Osteocyte (in vitro differentiated cells): ENCODE measurements at regions not wholly inside any gene's neighbourhood (a gene's known extent, or its start where the extent isn't known, plus 50 kb on each side); places are given as distances from the start of the nearest gene placed in this dataset.

ENCODE experiments used
- DNase-seq: peaks from one replicate; pipeline ENCODE4 v3.0.0; 2021; ENCODE audit warnings: mixed read lengths; ENCODE audit not compliant: unreplicated experiment; ENCODE audit errors: extremely low spot score
- H3K27ac Mint-ChIP-seq: one replicate; pipeline ENCODE4 v1.8.0; 2021; ENCODE audit warnings: mild to moderate bottlenecking, mixed read lengths; ENCODE audit not compliant: unreplicated experiment
- H3K27me3 Mint-ChIP-seq: one replicate; pipeline ENCODE4 v1.8.0; 2021; ENCODE audit warnings: mixed read lengths; ENCODE audit not compliant: unreplicated experiment
- H3K36me3 Mint-ChIP-seq: one replicate; pipeline ENCODE4 v1.8.0; 2021; ENCODE audit warnings: mixed read lengths; ENCODE audit not compliant: unreplicated experiment
- H3K4me1 Mint-ChIP-seq: one replicate; pipeline ENCODE4 v1.8.0; 2021; ENCODE audit warnings: mixed read lengths; ENCODE audit not compliant: unreplicated experiment
- H3K4me3 Mint-ChIP-seq: one replicate; pipeline ENCODE4 v1.8.0; 2021; ENCODE audit warnings: mild to moderate bottlenecking, moderate library complexity, mixed read lengths; ENCODE audit not compliant: unreplicated experiment
- H3K9me3 Mint-ChIP-seq: one replicate; pipeline ENCODE4 v1.8.0; 2021; ENCODE audit warnings: mixed read lengths; ENCODE audit not compliant: unreplicated experiment
- TF ChIP-seq, protein P1 (sequence below): fragments of 200-600 bp; sonication (generic); IDR thresholded peaks from 2 replicates; pipeline ENCODE4 v1.5.0; 2021; ENCODE audit warnings: antibody characterized with exemption, mild to moderate bottlenecking, moderate library complexity

DNA sequence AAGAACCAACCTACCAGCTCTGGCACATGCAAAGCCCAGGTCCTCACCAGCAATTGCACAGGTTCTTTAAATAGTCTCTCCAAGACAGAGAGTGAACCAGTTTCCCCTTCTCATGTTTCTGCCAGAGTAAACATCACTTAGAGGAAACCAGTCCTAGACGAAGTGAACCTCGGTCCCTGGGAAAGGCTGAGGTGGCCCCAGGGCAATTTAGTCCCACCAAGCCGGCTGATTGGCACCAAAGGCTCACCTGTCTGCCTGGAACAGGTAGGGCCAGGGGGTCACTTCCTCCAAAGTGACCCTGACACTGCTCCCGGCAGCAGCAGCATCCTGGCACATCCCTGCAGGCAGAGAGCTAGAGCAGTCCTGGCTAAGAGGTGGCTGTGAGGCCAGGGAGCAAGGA lies 122.9 kb upstream of the ZNF507 start:
- peak; percentile 65 for DNase-seq
- peaks cover 19% of the 10 kb centered on the region for H3K27me3 Mint-ChIP-seq
- TF ChIP-seq, protein P1, sequence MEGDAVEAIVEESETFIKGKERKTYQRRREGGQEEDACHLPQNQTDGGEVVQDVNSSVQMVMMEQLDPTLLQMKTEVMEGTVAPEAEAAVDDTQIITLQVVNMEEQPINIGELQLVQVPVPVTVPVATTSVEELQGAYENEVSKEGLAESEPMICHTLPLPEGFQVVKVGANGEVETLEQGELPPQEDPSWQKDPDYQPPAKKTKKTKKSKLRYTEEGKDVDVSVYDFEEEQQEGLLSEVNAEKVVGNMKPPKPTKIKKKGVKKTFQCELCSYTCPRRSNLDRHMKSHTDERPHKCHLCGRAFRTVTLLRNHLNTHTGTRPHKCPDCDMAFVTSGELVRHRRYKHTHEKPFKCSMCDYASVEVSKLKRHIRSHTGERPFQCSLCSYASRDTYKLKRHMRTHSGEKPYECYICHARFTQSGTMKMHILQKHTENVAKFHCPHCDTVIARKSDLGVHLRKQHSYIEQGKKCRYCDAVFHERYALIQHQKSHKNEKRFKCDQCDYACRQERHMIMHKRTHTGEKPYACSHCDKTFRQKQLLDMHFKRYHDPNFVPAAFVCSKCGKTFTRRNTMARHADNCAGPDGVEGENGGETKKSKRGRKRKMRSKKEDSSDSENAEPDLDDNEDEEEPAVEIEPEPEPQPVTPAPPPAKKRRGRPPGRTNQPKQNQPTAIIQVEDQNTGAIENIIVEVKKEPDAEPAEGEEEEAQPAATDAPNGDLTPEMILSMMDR, result no peak
- H3K4me1 Mint-ChIP-seq, result peaks cover 2% of the 10 kb centered on the region
- no peaks in the 10 kb centered on the region for H3K36me3 Mint-ChIP-seq
- H3K4me3 Mint-ChIP-seq, result no peak overlapping the region
- no peaks in the 10 kb centered on the region for H3K9me3 Mint-ChIP-seq
- no peak overlapping the region for H3K27ac Mint-ChIP-seq

DNA sequence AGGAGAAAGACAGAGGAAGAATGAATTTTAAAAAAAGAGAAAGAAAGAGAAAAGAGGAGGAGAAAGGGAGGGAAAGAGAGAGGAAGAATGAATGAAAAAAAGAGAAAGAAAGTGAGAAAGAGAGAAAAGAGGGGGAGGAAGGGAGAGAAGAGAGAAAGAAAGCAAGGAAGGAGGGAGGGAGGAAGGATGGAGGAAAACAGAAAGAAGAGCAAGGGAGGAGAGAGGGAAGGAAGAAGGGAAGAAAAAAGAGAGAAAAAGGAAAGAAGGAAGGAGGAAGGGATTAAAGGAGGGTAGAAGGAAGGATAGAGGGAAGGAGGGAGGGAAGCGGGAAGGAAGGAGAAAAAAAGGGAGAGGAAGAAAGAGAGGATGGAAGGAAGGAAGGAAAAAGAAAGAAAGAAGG lies 122.3 kb upstream of the ZNF507 start:
- Mint-ChIP-seq H3K4me3 (no peak overlapping the region), H3K4me1 (peaks cover 2% of the 10 kb centered on the region), H3K36me3 (no peaks in the 10 kb centered on the region), H3K27me3 (peaks cover 19% of the 10 kb centered on the region), H3K9me3 (no peaks in the 10 kb centered on the region), H3K27ac (no peak overlapping the region)
- DNase-seq, result no peak
- TF ChIP-seq, protein P1, result no peak

DNA sequence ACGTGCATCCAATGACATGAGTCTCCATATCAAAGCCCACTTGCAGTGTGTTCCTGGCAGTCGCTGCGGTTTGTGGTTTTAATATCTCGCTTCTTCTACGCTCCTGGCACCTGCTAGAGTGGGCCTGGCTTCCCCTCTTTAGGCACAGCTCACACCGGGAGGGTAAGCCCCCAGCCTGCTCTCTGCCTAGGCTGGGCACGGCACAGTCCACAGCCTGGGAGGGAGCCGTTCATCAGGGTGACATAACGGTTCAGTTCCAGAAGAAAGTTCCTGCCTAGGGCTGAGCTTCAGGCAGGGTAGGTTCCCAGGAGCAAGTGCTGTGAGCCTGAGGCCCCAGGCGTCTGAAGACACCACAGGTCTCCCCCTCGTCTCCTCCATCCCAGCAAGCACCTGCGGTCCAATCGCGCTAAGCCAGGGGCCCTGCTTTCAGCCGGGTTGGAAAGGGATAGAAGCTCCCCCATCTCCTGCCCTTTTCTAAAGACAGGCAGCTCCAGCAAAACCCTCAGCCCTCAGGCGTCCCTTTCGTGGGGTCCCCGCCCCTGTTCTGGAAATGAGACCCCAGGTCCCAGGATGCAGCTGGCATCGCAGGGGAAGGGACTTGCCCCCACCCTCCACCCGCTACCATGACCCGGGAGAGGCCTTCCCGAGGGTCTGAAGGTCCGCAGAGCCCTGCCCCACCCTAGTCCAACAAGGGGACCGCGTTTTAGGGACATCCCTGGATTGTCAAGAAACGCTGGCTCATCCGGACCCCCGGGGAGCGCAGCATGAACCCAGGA lies 121.6 kb upstream of the ZNF507 start:
- DNase-seq, result peak; percentile 84
- H3K4me1 Mint-ChIP-seq, result peaks cover 2% of the 10 kb centered on the region
- no peak overlapping the region for H3K4me3 Mint-ChIP-seq
- H3K36me3 Mint-ChIP-seq, result no peaks in the 10 kb centered on the region
- no peaks in the 10 kb centered on the region for H3K9me3 Mint-ChIP-seq
- TF ChIP-seq, protein P1, result no peak
- H3K27me3 Mint-ChIP-seq, result peaks cover 19% of the 10 kb centered on the region
- no peak overlapping the region for H3K27ac Mint-ChIP-seq

DNA sequence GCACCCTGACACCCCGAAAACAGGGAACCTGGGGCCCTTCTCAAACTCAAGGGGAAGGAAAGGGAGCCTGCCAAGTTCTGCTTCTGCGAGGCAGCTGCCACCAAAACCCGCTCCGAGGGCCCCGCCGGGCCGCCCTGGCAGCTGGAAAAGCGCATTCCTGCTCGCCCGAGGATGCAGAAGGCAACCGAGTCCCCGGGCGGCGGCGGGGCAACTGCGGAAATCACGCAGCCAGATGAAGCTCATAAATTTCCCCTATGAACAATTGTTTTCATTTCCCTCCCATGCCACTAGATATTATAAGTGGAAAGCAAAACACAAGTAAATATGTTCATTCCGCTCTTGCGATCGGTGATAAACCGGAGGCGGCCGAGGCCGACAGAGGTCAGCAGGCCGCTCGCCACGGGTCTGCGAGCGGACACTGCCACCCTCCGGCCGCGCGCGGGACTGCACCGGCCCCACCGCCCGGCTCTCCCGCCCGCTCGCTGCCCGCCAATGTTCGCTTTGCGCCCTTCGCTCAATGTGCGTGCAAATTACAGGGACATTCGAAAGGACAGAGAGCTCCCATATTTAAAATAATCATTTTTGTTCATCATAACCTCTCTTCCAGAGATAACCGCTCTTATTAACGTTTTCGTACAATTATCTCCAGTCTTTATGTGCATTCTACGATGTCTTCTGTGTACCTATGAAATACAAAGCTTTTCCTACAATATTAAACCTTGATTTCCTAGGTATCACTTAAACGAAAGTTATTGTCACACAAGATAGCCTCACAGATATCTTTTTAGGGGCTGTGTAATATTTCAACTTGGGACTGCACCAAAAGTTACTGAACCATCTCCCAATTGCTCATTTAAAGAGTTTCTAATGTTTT lies 120.8 kb upstream of the ZNF507 start:
- Mint-ChIP-seq H3K4me1 (peaks cover 2% of the 10 kb centered on the region), H3K9me3 (no peaks in the 10 kb centered on the region), H3K4me3 (peak overlapping the region; percentile 67), H3K27me3 (peaks cover 19% of the 10 kb centered on the region), H3K27ac (no peak overlapping the region), H3K36me3 (no peaks in the 10 kb centered on the region)
- TF ChIP-seq, protein P1, result peak; percentile 100
- peak; percentile 83 for DNase-seq
